ENCODE measurements at regions not wholly inside any gene's neighbourhood (a gene's known extent, or its start where the extent isn't known, plus 50 kb on each side); places are given as distances from the start of the nearest gene placed in this dataset.
"Not testable (repeated sequence)": the region's sequence is repeated elsewhere in the genome, so short reads cannot be mapped to it uniquely, and the experiment has no call there.

DNA sequence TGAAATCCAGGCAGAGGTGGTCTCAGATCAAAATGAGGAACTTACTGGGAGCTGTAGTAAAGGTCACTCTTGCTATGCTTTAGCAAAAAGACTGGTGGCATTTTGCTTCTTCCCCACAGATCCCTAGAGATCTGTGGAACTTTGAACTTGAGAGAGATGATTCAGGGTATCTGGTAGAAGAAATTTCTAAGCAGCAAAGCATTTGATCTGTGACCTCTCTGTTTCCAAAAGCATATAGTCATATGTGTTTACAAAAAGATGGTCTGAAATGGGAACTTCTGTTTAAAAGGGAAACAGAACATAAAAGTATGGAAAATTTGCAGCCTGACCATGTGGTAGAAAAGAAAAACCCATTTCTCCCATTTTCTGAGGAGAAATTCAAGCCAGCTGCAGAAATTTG is 196.2 kb upstream of the PDZRN3 start:
- not testable (repeated sequence) for DNase-seq (ENCODE audit: extremely low read depth in 1 of 2, low read depth in 1 of 2)

DNA sequence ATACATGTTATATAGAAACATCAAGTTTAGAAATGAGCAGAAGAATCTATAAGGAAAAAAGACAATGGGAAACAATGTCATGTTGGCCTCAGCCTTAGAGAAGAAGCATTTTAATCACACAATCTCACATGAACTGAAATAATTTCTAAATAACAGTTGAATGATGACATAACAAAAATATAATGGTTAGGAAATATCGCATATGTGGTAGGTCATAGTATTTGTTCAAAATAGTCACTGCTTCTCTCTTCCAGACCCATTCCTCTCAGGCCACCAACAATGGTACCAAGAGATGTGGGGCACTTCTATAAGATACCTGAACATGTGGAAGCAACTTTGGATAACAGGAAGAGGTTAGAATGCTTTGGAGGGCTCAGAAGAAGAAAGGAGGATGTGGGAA is 195.7 kb upstream of the PDZRN3 start:
- no peak for DNase-seq (ENCODE audit: extremely low read depth in 1 of 2, low read depth in 1 of 2)

DNA sequence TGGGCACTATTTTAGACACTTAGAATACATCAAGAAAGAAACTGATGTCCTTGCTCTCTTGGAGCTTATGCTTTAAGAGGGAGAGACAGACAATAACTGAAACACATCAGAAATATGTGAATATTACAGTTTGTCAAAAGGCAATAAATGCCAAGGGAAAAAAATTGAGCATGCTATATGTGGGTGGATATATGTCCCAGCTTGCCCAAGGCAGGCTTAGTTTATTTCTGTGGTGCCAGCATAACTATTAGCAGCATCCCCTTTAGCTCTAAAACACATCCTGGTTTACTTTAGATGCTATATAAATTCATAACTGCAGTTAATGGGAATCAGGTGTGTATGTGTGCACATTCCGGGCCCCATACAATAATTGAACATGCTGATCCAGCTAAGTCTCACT is 191.2 kb upstream of the PDZRN3 start:
- no peak for DNase-seq (ENCODE audit: extremely low read depth in 1 of 2, low read depth in 1 of 2)

DNA sequence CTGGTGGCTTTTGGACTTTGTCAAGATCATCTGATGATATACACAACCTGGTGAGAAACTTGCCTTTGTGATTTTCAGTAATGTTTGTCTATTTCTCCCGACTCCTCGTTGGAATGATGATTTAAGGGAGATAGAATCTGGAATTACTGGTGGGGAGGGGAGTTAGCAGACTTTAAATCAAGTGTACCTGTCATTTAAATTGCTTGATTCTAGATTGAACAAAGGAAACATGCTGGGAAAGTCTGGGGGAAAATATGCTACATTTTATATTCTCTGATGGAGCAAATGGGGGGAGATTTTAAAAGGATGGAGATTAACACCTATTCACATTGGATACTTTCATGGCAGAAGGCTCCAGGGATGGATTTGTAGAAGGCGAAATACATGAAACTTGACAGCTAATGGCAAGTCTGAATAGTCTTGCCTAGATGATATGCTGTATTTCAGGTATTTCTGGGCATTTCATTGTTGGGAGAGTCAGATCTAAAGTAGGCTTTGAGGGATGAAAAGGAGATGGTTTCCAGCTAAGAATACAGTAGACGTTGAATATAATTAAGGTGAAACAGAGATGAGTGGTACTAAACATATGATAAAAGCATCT is 189.1 kb upstream of the PDZRN3 start:
- no peak for DNase-seq (ENCODE audit: extremely low read depth in 1 of 2, low read depth in 1 of 2)

DNA sequence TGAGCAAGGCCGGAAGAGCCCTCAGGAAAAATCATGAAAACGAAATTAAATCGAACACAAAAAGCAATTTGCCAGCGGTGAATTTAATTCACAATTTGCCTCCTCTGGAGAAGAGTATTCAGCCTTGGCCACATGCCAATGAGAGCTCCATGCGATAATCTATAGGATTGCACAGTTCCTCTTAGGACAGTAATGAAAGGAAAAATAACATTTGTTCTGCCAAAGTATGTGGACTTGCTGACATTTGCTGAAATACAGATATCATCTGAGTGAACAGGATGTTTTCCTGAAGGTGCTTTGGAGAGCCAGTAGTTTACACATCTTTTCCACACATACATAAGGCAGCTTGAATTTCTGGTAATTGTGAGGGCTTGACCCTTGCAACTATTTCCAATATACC is 188.6 kb upstream of the PDZRN3 start:
- DNase-seq (ENCODE audit: extremely low read depth in 1 of 2, low read depth in 1 of 2), result no peak

DNA sequence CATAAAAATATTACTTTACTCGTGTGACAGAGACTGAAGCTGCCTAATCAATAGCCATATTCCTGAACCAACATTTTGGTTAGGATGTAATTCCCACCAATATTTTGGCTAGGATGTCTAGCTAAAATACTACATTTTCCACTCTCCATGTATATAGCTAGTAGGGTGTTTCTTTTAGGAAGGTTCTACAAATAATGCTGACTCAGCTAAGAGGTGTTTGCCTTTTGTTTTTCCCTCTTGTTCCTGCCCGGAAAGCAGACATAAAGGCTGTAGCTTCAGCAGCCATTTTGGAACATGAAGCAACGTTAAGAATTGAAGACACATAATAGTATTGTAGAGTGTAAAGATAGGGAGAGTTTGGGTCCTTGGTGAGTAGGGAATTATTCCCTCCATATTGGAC is 187.3 kb upstream of the PDZRN3 start:
- DNase-seq (ENCODE audit: extremely low read depth in 1 of 2, low read depth in 1 of 2), result no peak

DNA sequence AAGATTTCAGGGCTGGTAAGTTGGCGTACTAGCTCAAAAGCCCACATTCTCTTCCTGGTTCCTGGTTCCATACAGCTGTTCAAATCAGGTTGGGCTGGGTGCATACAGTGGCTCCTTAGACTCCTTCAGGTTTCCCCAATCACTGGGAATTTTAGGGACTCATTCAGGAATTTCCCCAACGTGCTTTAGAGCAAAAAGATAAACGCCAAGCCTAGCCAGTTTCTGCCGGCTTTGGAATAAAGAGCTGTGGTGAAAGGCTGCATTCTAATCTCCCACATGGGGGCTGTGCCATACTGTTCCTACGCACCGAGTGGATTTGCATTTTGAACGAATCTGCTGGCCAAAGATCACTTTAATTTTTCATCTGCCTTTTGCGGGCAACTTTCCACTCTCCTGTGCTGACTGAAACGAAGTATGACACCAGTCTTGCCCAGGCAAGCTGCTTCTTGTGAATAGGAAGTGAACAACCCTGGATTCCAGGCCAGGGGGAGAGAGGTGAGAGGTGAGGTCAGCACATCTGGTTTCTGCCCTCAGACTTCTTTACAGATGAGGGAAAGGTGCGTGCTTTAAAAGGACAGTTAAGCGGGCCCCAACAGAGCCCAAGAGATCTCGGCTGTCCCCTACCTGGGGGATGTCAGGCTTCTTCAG is 184.2 kb upstream of the PDZRN3 start:
- DNase-seq (ENCODE audit: extremely low read depth in 1 of 2, low read depth in 1 of 2), result no peak

DNA sequence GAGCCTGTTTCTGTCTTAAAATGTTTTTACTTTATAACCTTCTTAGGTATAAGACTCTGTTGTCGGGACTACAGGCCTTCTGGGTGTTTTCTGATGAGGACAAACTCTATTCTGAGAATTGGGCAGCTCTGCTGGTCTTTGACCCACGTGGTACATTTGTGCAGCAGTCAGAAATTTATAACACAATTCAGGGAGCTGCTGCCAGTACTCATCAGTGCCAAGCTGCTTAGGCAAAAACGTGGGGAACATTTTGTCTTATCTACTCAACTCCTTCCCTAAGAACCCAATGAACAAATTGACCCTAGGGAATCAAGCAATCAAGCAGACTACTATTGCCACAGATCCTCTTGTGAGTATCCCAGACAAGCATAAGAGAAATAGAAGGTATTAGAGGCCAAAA is 180.7 kb upstream of the PDZRN3 start:
- no peak for DNase-seq (ENCODE audit: extremely low read depth in 1 of 2, low read depth in 1 of 2)

DNA sequence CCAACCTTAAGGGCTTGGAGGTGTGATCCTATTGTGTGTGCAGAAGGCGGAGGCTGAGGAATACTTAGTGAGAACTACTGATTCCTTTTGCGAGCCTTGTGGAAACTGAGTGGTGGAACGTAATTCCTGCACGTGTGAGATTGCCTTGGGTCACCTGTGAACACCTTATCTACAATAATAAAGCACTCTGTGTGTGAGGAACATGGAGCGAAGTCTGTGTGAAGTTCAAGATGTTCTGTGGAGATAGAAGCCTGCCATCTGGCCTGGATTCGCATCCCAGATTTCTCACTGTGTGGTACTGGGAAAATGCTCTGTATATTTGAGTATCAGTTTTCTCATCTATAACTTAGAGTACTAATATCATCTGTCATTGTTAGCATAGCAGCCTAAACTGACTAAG is 179.5 kb upstream of the PDZRN3 start:
- no peak for DNase-seq (ENCODE audit: extremely low read depth in 1 of 2, low read depth in 1 of 2)

DNA sequence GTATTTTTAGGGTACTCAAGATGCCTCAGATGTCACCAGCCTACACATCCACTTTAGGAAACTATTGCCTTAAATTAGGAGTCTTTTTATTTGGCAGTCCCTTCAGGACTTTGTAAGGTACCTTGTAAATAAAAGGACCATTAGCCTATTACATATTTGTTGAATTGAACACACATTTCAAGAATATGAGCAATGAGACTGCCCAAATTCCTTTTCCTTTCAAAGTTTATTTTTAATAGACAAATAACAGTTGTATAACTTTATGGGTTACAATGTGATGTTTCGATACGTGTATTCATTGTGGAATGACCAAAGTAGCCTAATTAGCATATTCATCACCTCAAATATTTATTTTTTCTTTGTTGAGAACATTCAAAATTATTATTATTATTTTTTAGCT is 176.7 kb upstream of the PDZRN3 start:
- DNase-seq (ENCODE audit: extremely low read depth in 1 of 2, low read depth in 1 of 2), result no peak

DNA sequence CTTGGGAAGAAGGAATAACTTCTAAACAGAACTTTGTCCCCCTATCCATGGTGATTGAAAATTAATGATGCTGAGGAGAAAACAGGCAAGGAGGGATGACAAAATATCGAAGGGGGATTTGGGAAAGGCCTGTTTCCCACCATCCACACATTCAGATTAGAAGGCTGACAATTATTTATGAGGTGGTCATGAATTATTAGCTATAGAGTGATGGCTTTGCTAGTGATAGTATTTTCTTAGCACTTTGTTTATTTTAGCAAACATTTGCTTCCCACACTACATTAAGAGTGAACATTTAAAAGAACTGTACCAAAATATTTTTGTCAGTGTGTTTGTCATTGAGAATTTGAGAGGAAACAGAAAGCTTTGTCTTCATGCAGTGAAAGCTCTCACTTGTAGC is 172.6 kb upstream of the PDZRN3 start:
- no peak for DNase-seq (ENCODE audit: extremely low read depth in 1 of 2, low read depth in 1 of 2)

DNA sequence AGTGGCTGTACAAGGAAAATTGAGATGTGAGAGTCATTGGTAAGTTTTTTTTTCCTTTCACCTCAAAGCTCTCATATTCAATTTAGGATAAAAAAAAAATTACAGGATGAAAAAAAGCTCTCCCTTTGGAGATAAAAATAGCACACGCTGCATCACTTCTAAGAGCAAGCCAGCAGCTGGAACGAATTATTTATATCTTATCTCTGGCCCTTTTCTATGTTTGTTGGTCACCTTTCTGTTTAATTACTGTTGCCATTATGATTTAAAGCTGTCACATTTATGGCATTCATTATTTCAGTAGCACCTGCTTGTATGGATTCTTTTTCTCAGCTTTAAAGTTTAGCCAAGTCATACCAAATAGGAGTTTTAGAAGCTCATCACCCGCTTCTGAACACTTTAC is 171.6 kb upstream of the PDZRN3 start:
- DNase-seq (ENCODE audit: extremely low read depth in 1 of 2, low read depth in 1 of 2), result no peak

DNA sequence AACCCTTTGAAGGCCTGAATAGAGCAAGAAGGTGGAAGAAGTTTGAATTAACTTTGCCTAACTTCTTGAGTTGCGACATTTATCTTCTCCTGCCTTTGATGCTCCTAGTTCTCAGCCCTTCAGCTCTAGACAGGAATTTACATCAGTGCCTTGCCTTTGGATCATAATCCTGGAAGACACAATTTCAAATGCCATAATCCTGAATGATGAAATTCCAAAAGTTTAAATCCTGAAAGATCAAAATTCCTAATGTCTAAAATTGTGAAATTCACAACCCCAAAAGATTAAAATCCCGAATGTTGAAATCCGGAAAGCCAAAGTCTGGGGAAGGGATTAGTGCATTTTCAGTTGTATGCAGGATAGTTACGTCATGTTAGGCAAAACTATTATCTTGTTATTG is 166.6 kb upstream of the PDZRN3 start:
- DNase-seq (ENCODE audit: extremely low read depth in 1 of 2, low read depth in 1 of 2), result no peak

DNA sequence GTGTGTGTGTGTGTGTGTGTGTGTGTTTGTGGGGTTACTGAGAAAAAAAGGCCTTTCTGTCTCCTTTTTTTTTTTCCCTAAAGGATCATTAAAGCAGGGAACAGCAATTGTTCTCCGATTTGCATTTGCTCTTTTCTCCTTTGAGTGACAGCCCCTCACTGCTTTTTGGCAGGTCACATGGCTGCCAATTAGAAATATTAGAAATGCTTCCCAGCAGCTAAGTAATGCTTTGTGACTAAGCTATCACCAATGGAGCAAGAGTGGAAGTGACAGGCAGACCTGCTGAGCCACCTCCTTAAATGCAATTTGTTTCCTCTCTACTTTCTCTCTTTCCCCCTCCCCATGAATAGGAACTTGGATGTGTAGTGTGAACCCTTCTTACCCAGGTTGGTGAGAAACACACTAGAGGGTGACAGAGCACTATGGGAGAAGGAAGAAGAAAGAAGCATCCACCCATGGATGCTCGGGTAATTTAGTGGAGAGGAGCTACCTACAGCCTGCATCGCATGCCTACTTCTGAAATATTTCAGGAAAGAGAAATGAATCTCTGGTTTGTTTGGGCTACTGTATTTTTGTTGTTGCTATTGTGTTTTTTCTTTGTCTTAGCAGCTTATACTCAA is 165.2 kb upstream of the PDZRN3 start:
- DNase-seq (ENCODE audit: extremely low read depth in 1 of 2, low read depth in 1 of 2), result no peak

DNA sequence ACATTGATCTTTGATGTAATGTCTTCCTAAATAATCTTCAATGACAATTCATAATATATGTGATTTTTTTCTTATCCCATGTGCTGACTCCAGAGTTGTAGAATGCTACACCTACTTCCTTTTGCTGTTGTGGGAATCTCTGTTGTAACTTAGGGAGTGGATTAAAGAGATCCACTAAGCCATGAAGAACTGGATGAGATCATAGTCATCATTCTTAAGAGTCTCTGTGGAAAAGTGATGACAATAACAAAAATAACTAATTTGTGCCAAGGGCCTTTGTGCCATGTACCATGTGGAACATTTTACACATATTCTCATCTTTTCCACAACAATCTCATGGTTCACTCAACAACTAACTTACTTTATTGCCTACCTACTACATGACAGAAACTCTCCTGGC is 162.9 kb upstream of the PDZRN3 start:
- no peak for DNase-seq (ENCODE audit: extremely low read depth in 1 of 2, low read depth in 1 of 2)

DNA sequence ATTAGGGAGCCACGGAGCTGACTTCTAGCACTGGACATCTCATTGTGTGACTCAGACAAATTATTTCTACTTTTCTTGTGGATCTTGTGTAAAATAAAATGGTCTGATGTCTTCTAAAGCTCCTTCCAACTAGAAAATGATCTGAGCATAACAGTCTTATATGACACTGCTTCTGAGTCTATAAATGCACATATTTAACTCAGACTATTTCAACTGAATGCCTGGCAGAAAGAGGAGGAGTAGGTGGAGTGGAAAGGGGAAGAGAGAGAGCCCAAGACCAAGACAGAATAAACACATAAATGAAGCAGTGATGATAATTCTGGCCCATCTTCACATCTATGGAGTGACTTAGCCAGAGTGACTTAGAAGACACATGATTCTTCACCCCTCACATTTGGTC is 162.3 kb upstream of the PDZRN3 start:
- no peak for DNase-seq (ENCODE audit: extremely low read depth in 1 of 2, low read depth in 1 of 2)

DNA sequence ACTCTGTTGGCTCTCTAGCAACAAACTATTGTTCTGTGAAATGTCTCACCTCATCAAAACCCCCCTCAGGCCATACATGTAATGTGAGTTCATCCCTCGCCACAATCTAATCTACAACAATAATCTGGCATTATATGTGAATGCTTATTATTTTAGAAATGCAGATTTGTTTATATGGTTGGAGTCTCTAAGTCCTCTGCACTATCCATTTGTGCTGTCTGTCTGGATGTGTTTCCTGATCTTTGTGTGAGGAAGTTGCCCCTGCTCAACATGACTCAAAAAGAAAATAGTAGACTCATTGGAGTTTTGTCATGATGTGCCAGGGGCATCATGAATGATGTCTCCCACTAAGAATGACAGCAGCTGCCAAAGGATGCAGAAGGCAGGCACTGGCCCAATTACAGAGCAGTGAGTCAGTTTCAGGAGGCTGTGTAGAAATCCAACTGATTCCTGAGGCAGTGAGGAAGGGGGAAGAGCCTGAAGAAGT is 161.6 kb upstream of the PDZRN3 start:
- no peak for DNase-seq (ENCODE audit: extremely low read depth in 1 of 2, low read depth in 1 of 2)

DNA sequence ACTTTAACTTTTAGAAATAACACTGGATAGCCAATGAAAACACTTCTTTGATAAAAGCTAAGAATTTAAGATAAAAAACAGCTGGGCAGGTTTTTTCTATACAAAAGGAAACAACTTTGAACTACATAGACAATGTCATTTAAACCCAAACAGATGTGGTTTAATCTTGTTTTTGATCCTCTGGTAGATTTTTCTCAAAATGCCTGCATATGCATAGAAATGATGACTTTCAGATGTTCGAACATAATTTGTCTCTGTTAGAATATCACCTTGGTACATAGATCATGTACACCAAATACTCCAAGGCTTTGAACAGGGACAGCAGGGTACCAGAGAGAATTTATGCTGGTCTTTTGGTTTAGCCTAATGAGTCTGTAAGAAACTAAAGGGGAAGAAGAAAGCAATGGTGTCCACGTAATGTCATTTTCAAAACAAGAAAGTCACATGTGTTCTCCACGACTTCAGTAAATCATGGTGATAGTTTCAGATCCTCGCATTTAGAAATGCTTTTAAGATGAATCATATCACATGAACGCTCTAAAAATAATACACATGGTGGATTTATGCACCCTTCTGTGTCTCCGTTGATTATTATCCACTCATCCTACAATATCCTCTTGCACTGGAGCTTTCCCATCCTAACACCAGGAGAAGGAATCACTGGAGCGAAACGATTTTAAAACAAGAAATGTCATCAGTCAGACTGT is 160.1 kb upstream of the PDZRN3 start:
- DNase-seq (ENCODE audit: extremely low read depth in 1 of 2, low read depth in 1 of 2), result no peak

DNA sequence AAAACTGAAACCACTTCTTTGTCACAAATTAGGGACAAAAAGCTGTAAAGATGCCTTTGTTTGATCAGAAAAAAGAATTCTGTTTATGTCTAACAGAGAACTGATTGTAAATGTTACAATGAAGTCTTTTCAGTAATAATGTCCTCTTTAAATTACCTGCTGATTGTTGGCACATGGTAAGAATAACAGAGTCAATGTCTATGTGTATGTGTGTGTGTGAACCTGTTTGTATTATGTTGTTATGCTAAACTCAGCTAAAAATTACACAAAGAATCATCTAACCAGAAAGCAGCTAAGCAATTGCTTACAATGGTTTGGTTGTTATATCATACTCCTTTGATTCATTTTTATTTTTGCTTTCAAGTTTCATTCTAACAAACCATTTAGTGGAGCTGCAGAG is 159.1 kb upstream of the PDZRN3 start:
- DNase-seq (ENCODE audit: extremely low read depth in 1 of 2, low read depth in 1 of 2), result no peak

DNA sequence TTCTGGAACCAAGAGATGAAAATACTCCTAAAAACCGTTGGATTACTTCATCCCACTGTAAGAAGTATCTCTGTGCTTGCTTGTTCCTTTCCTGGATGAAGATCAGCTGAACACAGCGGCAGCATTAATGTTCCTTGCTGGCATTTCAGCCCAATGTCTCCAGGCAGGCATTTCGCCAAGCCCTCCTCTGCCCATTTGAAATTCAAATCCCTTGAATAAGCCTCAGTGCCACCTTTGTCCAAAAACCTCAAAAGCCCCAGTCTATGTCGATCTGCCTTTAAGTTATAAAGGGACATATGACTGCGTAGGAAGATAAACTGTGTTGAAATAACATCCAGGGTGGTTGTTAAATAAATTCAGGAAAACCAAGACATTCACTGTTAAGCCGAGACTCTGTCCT is 156.8 kb upstream of the PDZRN3 start:
- DNase-seq (ENCODE audit: extremely low read depth in 1 of 2, low read depth in 1 of 2), result no peak

DNA sequence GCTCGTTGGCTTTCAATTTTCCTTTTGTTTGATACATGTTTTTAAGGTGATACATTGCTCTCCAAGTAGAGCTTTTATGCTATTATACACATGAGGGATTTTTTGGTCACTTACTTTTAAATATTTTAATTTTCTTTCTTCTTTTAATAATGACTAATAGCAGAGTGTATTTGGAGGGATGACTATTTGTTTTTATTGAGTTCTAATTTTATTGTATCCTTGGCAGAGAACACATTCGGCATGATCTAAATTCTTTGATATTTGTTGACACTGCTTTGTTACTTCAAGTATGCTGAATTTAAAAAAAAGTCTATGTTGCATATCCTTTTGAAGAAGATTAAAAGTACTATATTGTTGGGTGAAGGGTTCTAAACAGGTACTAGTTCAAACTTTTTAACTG is 149.9 kb upstream of the PDZRN3 start:
- DNase-seq (ENCODE audit: extremely low read depth in 1 of 2, low read depth in 1 of 2), result no peak

DNA sequence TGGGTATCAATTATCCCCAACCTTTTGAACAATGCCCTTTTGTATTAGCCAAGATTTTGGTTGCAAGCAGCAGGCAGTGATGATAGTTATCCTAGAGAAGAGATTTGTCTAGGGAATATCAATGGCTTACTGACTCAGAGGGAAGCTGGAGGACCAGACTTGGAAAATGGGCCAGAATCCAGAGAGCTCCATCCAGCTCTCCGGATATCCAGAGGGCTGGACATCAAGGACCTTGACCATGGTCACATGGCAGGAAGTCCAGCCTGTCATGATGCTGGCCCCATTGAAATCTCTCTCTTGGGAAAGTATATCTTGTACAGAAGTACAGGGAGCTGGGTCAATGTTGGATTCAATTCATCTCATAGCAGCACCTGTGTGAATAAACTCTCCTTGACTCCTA is 148.5 kb upstream of the PDZRN3 start:
- DNase-seq (ENCODE audit: extremely low read depth in 1 of 2, low read depth in 1 of 2), result no peak
